ENCODE measurements at regions not wholly inside any gene's neighbourhood (a gene's known extent, or its start where the extent isn't known, plus 50 kb on each side); places are given as distances from the start of the nearest gene placed in this dataset.

DNA sequence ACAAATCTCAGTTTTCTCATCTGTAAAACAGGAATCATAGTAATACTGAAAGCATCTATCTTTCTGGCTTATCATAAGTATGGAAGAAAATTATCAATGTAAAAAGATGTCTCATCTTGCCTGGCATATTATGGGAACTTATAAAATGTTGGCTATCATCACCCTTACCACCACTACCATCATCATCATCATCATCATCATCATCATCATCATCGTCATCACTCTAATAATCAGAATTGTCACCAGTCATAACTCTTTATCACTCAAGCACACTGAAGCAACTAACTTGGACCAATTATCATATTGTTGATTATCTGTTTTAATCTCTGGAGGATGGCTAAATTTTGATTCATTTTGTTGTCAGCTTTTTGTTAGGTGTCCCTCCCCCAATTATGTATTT lies 825.4 kb downstream of the SORCS3 start:
- no peak for TF ChIP-seq ZNF274 (IDR thresholded peaks at IDR 0.05; ENCODE audit: low read depth, low read length)
- TF ChIP-seq YY1 (IDR thresholded peaks at IDR 0.05; ENCODE audit: insufficient read depth, insufficient read length), result no peak

Data from NT2/D1 (cell line).